ENCODE measurements at regions not wholly inside any gene's neighbourhood (a gene's known extent, or its start where the extent isn't known, plus 50 kb on each side); places are given as distances from the start of the nearest gene placed in this dataset.

- no peak for ATAC-seq
- intact Hi-C loops (cut with DNase I): no loop called here
- no peak for DNase-seq (ENCODE audit: missing footprints)
Measured at GRCh38 chr19:30161021-30161655, 211.0 kb upstream of the ZNF536 start.

GRCh38 chr19:30161770-30162169, 210.4 kb upstream of the ZNF536 start:
- no peak for DNase-seq (ENCODE audit: missing footprints)
- intact Hi-C loops (cut with DNase I): no loop called here
- no peak for ATAC-seq

- ATAC-seq (no peak), DNase-seq (ENCODE audit: missing footprints) (no peak)
- intact Hi-C loops (cut with DNase I): no loop called here
Measured at GRCh38 chr19:30162718-30163117, 209.5 kb upstream of the ZNF536 start.

GRCh38 chr19:30163663-30164062, 208.5 kb upstream of the ZNF536 start:
- ATAC-seq: peak; percentile 38
- no peak for DNase-seq (ENCODE audit: missing footprints)

DNA sequence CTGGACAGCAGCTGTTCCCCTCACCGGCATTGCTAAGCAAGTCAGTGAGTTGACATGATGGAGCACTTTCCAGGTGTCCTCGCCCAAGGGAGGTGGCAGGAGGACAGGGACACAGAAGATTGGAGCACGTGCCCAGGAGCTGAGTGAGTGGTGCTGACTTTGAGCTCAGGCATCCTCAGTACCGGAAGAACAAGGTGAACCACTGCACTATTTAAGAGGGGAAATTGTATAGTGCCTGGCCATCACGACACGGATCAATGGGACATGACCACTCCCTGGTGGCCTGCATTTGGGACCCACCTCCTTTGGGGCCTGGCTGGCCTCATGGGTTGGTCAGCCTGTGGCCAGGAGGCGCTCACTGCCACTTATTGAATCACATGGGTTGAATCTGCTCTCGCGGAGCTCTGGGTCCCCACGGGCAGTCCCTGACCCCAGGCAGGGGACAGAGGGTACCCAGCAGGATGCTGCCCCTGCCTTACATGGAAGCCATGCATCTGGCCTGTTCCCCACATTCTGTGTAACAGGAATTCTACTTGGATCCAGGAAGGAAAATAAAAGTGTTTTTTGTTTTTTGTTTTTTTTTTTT, 206.9 kb upstream of the ZNF536 start:
- intact Hi-C loops (cut with DNase I): no loop called here
- no peak for ATAC-seq
- DNase-seq (ENCODE audit: missing footprints): no peak

More at GRCh38 chr19:30163663-30164062, 208.5 kb upstream of the ZNF536 start:
- intact Hi-C loops (cut with DNase I): no loop called here

DNA sequence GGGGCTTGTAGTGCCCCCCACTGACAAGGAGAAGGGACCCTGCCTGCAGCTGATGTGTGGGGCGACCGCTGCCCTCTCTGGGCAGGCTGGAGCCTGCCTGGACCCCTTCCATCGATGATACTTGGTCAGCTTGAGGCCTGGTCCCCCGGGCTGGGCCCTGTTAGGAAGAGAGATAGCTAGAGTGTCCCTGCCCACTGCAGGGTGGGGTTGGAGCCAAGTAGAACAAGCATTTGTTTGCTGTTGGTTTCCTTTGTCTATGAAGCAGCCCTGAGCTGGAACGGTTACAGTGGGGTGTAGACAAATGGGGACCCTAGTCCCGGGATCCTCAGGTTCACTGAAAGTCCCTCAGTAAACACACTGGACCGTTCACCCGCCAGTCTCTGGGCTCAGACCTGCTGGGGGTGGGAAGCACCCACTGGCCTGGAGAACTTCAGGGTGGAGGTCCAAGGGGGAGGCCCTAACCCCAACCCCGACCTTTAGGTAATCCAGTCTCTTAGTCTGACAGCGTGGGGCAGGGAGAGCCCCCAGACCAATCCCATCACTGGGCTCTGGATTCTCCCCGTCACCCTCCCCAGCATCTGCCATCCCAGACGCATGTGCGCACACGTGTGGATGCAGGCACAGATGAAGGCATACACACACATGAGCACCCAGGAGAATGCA, 204.8 kb upstream of the ZNF536 start:
- ATAC-seq (no peak), DNase-seq (ENCODE audit: missing footprints) (no peak)
- intact Hi-C loops (cut with DNase I): no loop called here

- ATAC-seq (no peak), DNase-seq (ENCODE audit: missing footprints) (no peak)
- intact Hi-C loops (cut with DNase I): no loop called here
Measured at GRCh38 chr19:30167976-30168635, 204.1 kb upstream of the ZNF536 start.

DNA sequence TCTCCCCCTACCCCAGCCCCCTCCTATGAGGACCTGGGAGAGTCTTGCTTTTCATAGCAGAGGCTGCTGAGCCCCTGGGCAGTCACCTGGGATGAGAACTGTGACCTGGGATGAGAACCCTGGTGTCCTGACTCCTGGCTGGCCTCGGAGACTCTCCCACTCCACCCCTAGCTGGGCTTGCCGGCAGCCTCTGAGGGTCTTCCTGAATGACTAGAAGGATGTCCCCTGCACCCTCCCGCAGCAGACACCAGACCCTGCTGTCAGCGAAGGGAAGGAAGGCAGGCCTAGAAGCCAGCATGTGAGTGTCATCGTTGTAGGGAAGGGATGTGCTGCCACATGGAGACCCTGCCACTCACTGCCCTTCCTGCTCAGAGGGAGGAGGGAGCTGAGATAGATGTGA, 203.4 kb upstream of the ZNF536 start:
- no peak for ATAC-seq
- no peak for DNase-seq (ENCODE audit: missing footprints)
- intact Hi-C loops (cut with DNase I): no loop called here

- ATAC-seq (no peak), DNase-seq (ENCODE audit: missing footprints) (no peak)
- intact Hi-C loops (cut with DNase I): no loop called here
Measured at GRCh38 chr19:30169196-30169900, 202.8 kb upstream of the ZNF536 start.

DNA sequence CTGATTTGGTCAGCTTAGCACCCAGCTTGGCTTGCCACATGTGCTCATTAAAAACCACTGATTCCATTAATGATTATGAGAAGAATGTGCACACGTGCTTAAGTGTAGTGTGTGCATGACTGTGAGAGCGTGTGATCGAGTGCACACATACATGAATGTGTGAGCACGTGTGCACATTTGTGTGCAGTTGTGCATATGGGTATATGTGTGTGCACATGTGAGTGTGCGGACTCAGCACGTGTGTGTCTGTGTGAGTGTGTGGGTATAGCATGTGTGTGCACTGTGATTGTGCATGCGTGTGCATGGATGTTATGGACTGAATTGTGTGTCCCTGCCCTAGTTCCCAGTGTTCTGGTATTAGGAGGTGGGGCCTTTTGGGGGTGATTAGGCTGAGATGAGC, 202.1 kb upstream of the ZNF536 start:
- no peak for DNase-seq (ENCODE audit: missing footprints)
- ATAC-seq: no peak
- intact Hi-C loops (cut with DNase I): no loop called here

- no peak for DNase-seq (ENCODE audit: missing footprints)
- intact Hi-C loops (cut with DNase I): no loop called here
- ATAC-seq: no peak
Measured at GRCh38 chr19:30170495-30171137, 201.6 kb upstream of the ZNF536 start.

DNA sequence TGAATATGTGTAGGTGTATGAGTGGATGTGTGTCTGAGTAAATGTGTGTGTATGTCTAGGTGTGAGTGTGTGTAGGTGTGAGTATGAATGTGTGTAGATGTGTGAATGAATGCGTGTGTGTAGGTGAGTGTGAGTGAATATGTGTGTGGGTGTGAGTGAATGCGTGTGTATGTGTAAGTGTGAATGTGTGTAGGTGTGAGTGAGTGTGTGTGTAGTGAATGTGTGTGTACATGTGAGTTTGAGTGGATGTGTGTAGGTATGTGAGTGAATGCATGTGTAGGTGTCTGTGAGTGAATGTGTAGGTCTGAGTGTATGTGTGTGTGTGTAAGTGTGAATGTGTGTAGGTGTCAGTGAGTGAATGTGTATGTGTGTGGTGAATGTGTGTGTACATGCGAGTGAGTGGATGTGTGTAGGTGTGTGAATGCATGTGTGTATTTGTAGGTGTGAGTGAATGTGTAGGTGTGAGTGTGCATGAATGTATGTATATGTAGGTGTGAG, 201.0 kb upstream of the ZNF536 start:
- DNase-seq (ENCODE audit: missing footprints) (no peak), ATAC-seq (no peak)
- intact Hi-C loops (cut with DNase I): no loop called here

- DNase-seq (ENCODE audit: missing footprints) (no peak), ATAC-seq (no peak)
- intact Hi-C loops (cut with DNase I): no loop called here
Measured at GRCh38 chr19:30171795-30172612, 200.2 kb upstream of the ZNF536 start.

DNA sequence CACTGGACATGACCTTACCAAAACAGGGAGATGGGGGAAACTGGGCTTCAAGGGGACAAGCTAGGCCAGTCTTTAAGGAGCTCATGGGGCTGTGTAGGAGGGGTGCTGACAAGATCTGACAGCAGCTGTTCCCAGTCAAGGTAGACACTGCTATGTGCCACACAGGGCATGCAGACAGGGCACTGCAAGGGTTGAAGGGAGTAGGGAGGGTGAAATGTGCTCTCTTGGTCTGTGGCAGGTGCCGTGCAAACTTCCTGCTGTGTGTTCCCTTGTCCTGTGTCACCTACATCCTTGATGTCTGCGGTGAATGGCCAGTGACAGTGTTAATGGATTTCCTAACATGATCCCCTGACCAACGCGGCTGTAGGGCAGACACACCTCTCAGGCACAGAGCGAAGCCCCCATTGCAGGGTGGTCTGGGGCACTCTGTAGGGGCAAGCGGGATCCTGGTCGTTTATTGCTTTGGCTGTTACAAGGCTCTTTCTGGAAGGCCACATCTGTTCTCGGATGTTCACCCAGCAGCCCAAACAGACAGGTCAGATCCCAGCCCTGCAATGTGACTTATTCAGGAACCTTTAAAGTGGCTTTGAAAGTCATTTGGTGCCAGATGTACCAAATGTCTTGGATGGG, 199.5 kb upstream of the ZNF536 start:
- DNase-seq (ENCODE audit: missing footprints): no peak
- no peak for ATAC-seq
- intact Hi-C loops (cut with DNase I): no loop called here

GRCh38 chr19:30173593-30174356, 198.4 kb upstream of the ZNF536 start:
- DNase-seq (ENCODE audit: missing footprints) (no peak), ATAC-seq (no peak)
- intact Hi-C loops (cut with DNase I): no loop called here

GRCh38 chr19:30174357-30174645, 197.9 kb upstream of the ZNF536 start:
- no peak for DNase-seq (ENCODE audit: missing footprints)

DNA sequence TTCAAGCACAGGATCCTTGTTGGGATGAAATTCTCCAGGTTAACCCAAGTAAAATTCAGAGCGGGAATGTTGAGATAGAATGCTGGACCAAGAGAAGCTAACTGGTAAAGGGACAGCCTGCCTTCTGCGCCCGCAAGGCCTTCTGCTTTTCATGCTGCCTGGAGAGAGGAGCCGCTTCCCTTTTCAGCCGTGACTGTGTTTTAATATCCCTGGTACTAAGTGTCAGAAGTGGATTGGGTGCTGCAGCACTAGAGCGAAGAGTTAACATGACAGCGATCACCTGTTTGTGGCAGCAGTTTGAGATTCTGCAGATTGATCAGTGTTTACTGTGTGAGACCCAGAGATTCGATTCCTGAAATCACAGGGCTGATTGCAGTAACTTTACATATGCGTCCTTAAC, 197.4 kb upstream of the ZNF536 start:
- no peak for DNase-seq (ENCODE audit: missing footprints)
- no peak for ATAC-seq
- intact Hi-C loops (cut with DNase I): no loop called here

More at GRCh38 chr19:30174357-30174645, 197.9 kb upstream of the ZNF536 start:
- ATAC-seq: no peak
- intact Hi-C loops (cut with DNase I): no loop called here

Data from Right ventricle myocardium inferior (tissue), 1 donor.